ENCODE measurements at regions not wholly inside any gene's neighbourhood (a gene's known extent, or its start where the extent isn't known, plus 50 kb on each side); places are given as distances from the start of the nearest gene placed in this dataset.

DNA sequence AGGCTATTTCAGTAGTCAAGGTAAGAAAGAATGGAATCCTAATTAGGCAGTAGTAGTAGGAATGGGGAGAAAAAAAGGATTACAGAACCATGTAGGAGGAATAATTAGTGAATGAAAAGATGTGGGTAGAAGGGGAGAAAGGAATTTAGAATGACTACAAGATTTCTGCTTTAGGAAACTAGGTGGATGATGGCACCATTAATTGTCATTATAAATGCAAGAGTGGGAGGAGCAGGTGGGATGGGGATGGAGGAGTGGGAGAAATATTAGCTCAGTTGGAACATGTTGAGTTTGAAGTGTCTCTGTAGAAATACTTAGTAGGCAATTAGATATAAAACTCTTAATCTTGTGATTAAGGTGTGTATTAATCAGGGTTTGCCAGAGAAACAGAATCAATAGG is 50.0 kb upstream of the C21orf91 start:
- DNase-seq: no peak
